MCF 10A (cell line): ENCODE measurements at regions not wholly inside any gene's neighbourhood (a gene's known extent, or its start where the extent isn't known, plus 50 kb on each side); places are given as distances from the start of the nearest gene placed in this dataset.

Experiments
- BruUV-seq: library from RNA; stranded (reverse); fragments of 400-500 nt; replicated peaks from 2 replicates; lab custom pipeline; 2021; lab: Mats Ljungman, UMichigan
- CTCF ChIA-PET: fragments of 300-600 bp; sonication (Branson Sonifier 250); formaldehyde crosslinking; extraction: SDS; loops from one replicate; lab custom pipeline; 2021; ENCODE audit warnings: antibody characterized with exemption, inconsistent platforms; lab: Yijun Ruan, JAX
- POLR2A ChIA-PET: fragments of 300-600, 350-650 bp; sonication (Branson Sonifier 250); formaldehyde crosslinking; extraction: SDS; loops from one replicate; lab custom pipeline; 2020; ENCODE audit warnings: antibody characterized with exemption, inconsistent platforms; lab: Yijun Ruan, JAX
- DNase-seq: peaks from one replicate; pipeline ENCODE4 v3.0.0-alpha.2; 2018; ENCODE audit not compliant: unreplicated experiment
- H3K27ac Mint-ChIP-seq: one replicate; pipeline ENCODE4 v1.8.0; 2022; ENCODE audit warnings: mild to moderate bottlenecking, low read depth, mixed read lengths; ENCODE audit not compliant: unreplicated experiment
- H3K27me3 Mint-ChIP-seq: one replicate; pipeline ENCODE4 v1.8.0; 2022; ENCODE audit warnings: mixed read lengths; ENCODE audit not compliant: insufficient read depth, unreplicated experiment
- H3K36me3 Mint-ChIP-seq: one replicate; pipeline ENCODE4 v1.8.0; 2022; ENCODE audit warnings: mild to moderate bottlenecking, moderate library complexity, mixed read lengths; ENCODE audit not compliant: insufficient read depth, unreplicated experiment
- H3K4me1 Mint-ChIP-seq: one replicate; pipeline ENCODE4 v1.8.0; 2022; ENCODE audit warnings: mixed read lengths; ENCODE audit not compliant: insufficient read depth, unreplicated experiment
- H3K4me3 Mint-ChIP-seq: one replicate; pipeline ENCODE4 v1.8.0; 2022; ENCODE audit warnings: mild to moderate bottlenecking, moderate library complexity, mixed read lengths; ENCODE audit not compliant: unreplicated experiment
- H3K9me3 Mint-ChIP-seq: one replicate; pipeline ENCODE4 v1.8.0; 2022; ENCODE audit warnings: mixed read lengths; ENCODE audit not compliant: unreplicated experiment
- intact Hi-C: fragments of 100-400 bp; cut with micrococcal nuclease; formaldehyde crosslinking; loops from 2 replicates; pipeline ENCODE4 v1.14.1; 2022
- TF ChIP-seq, protein P1 (sequence below): fragments of 200-600 bp; IDR thresholded peaks from one replicate; pipeline ENCODE4 v1.8.0; 2022; ENCODE audit warnings: antibody characterized with exemption, mild to moderate bottlenecking; ENCODE audit not compliant: unreplicated experiment

DNA sequence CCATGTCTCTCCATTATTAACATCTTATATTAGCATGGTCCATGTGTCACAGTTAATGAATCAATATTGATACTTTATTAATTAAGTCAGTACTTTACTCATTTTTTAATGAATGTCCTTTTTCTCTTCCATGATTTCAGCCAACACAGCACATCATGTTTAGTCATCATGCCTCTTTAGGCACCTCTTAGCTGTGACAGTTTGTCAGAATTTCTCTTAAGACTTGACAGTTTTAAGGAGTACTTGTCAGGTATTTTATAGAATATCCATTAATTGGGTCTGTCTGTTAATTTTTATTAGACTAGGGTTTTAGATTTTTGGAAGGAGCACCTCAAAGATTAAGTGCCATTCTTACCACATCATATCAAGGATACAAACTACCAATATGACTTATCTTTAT is 729.4 kb downstream of the HACE1 start:
- TF ChIP-seq, protein P1, sequence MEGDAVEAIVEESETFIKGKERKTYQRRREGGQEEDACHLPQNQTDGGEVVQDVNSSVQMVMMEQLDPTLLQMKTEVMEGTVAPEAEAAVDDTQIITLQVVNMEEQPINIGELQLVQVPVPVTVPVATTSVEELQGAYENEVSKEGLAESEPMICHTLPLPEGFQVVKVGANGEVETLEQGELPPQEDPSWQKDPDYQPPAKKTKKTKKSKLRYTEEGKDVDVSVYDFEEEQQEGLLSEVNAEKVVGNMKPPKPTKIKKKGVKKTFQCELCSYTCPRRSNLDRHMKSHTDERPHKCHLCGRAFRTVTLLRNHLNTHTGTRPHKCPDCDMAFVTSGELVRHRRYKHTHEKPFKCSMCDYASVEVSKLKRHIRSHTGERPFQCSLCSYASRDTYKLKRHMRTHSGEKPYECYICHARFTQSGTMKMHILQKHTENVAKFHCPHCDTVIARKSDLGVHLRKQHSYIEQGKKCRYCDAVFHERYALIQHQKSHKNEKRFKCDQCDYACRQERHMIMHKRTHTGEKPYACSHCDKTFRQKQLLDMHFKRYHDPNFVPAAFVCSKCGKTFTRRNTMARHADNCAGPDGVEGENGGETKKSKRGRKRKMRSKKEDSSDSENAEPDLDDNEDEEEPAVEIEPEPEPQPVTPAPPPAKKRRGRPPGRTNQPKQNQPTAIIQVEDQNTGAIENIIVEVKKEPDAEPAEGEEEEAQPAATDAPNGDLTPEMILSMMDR, result no peak
- no peak overlapping the region for H3K27ac Mint-ChIP-seq
- POLR2A ChIA-PET, result no interaction called here
- intact Hi-C loops, result no loop called here
- H3K9me3 Mint-ChIP-seq, result no peaks in the 10 kb centered on the region
- no peaks in the 10 kb centered on the region for H3K27me3 Mint-ChIP-seq
- DNase-seq, result no peak
- H3K4me1 Mint-ChIP-seq, result no peaks in the 10 kb centered on the region
- no peaks in the 10 kb centered on the region for H3K36me3 Mint-ChIP-seq
- no peak overlapping the region for H3K4me3 Mint-ChIP-seq
- CTCF ChIA-PET, result no interaction called here
- BruUV-seq, result no TSS peak

DNA sequence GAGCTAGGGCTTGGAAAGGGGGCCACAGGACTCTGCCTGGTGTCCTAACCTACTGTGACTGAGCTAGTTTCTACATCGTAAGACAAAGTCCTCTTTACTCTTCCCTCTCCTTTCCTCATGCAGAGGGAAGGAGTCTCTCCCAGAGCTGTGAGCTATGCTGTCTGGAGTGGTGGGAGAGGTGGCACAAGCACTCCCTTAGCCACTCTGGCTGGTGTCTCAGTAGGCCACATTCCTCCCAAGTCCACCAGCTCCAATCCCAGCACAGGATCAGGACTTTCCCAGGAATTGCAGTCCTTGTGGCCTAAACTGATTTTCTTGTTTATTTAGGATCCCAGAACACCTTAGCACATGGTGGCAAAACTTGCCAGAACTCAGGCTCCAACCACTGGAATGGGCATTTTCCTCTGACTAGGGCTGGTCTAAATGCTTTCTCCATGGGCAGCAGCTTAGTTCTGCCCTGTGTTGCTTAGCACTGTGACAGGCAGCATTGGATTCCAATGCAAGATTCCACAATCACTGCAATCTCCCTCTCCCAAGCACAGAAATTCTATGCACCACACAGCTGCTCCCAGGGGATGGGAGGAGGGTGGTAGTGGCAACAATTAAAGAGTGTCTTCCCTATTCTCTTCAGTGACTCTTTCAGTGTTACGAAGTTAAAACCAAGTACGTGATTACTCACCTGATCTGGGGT is 733.3 kb downstream of the HACE1 start:
- peaks cover 10% of the 10 kb centered on the region for H3K9me3 Mint-ChIP-seq
- no TSS peak for BruUV-seq

GRCh38 chr6:104123227-104123626 is 736.5 kb downstream of the HACE1 start:
- no TSS peak for BruUV-seq
- peaks cover 8% of the 10 kb centered on the region for H3K4me1 Mint-ChIP-seq
- no peak for DNase-seq
- TF ChIP-seq, protein P1, result no peak
- ChIA-PET POLR2A (no interaction called here), CTCF (no interaction called here)
- H3K27me3 Mint-ChIP-seq, result no peaks in the 10 kb centered on the region
- H3K27ac Mint-ChIP-seq, result no peak overlapping the region
- H3K36me3 Mint-ChIP-seq, result no peaks in the 10 kb centered on the region
- H3K9me3 Mint-ChIP-seq, result peaks cover 15% of the 10 kb centered on the region
- intact Hi-C loops, result no loop called here
- no peak overlapping the region for H3K4me3 Mint-ChIP-seq

More for the DNA sequence above, 733.3 kb downstream of the HACE1 start:
- POLR2A ChIA-PET, result interaction anchor here (0.7 kb wide), 1 partner anchor 47 kb away, joined by 3 read pairs; no protein-coding TSS in a partner anchor
- H3K27me3 Mint-ChIP-seq, result no peaks in the 10 kb centered on the region
- no peak overlapping the region for H3K4me3 Mint-ChIP-seq
- no peaks in the 10 kb centered on the region for H3K4me1 Mint-ChIP-seq
- DNase-seq, result no peak
- H3K36me3 Mint-ChIP-seq, result no peaks in the 10 kb centered on the region
- intact Hi-C loops, result no loop called here
- TF ChIP-seq, protein P1, result no peak
- CTCF ChIA-PET, result no interaction called here
- peak overlapping the region; percentile 7 for H3K27ac Mint-ChIP-seq

GRCh38 chr6:104118274-104118673 is 741.4 kb downstream of the HACE1 start:
- H3K4me3 Mint-ChIP-seq, result no peak overlapping the region
- ChIA-PET CTCF (no interaction called here), POLR2A (no interaction called here)
- H3K4me1 Mint-ChIP-seq, result peaks cover 11% of the 10 kb centered on the region
- BruUV-seq, result no TSS peak
- TF ChIP-seq, protein P1, result no peak
- peaks cover 15% of the 10 kb centered on the region for H3K9me3 Mint-ChIP-seq
- peak overlapping the region; percentile 64 for H3K27ac Mint-ChIP-seq
- DNase-seq, result peak; percentile 45
- no peaks in the 10 kb centered on the region for H3K27me3 Mint-ChIP-seq
- H3K36me3 Mint-ChIP-seq, result no peaks in the 10 kb centered on the region
- intact Hi-C loops, result loop anchor here (2.0 kb wide), 1 partner anchor 65 kb away; no protein-coding TSS in a partner anchor
